SH-SY5Y (cell line): ENCODE measurements at regions not wholly inside any gene's neighbourhood (a gene's known extent, or its start where the extent isn't known, plus 50 kb on each side); places are given as distances from the start of the nearest gene placed in this dataset.

Source experiments
- GATA2 ChIP-seq: IDR thresholded peaks from 2 replicates; pipeline ENCODE4 v1.6.1; 2011; ENCODE audit warnings: mild to moderate bottlenecking, low read depth, low read length
- GATA3 ChIP-seq: IDR thresholded peaks from 2 replicates; pipeline ENCODE4 v1.6.1; 2011; ENCODE audit warnings: low read depth, mild to moderate bottlenecking, low read length, moderate library complexity

DNA sequence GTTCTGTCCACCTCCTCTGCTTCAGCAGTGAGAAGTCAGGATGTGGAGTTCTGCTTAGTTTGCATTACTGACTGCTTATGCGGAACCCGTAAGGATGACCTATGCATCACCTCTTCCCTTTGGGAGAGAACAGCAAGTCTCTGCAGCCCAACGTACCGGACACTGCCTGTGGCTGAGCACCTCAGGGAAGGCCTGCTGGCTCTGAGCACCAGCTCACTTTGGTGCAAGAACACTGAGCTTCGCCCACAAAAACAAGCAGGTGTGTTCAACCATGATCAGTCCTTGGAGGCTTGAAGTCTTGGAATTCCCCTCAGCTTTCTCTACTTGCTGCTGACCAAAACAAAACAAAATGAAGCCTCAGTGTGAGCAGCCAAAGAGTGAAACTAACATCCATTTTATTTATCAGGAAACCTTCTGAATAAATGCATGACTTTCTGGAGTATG is 52.7 kb upstream of the NCK2 start:
- no peak for TF ChIP-seq GATA2
- no peak for TF ChIP-seq GATA3
